Spleen (tissue), 7 donors: ENCODE measurements at regions not wholly inside any gene's neighbourhood (a gene's known extent, or its start where the extent isn't known, plus 50 kb on each side); places are given as distances from the start of the nearest gene placed in this dataset.
"Not testable (repeated sequence)": the region's sequence is repeated elsewhere in the genome, so short reads cannot be mapped to it uniquely, and the experiment has no call there.

Source experiments
- POLR2A ChIP-seq, 3 donors: fragments of 450-650 bp; IDR thresholded peaks; one replicate each; pipeline ENCODE4 v1.5.1; 2017; ENCODE audit warnings: antibody characterized with exemption in 3 of 3, mild to moderate bottlenecking in 1 of 3
- TF ChIP-seq, protein P1 (sequence below), 11 experiments: fragments of 200-600 bp in 7 of 11; fragments of 450-650 bp in 4 of 11; sonication (generic) in 4 of 11; IDR thresholded peaks in 8 of 11; conservative IDR thresholded peaks in 3 of 11; 1 replicate in 7 of 11; 2 replicates in 4 of 11; pipeline versions ENCODE4 v1.4.0 to v1.8.0; 2016 to 2021; ENCODE audit warnings: antibody characterized with exemption in 11 of 11, inconsistent platforms in 4 of 11, mild to moderate bottlenecking in 1 of 11
- donor health status: DM: no; HTN: no; CAD: no; lungs with moderate emphysema.
- donor health status: DM: no; HTN: no; CAD: no.
- donor health status: DM: no; HTN: no; CAD: no.

DNA sequence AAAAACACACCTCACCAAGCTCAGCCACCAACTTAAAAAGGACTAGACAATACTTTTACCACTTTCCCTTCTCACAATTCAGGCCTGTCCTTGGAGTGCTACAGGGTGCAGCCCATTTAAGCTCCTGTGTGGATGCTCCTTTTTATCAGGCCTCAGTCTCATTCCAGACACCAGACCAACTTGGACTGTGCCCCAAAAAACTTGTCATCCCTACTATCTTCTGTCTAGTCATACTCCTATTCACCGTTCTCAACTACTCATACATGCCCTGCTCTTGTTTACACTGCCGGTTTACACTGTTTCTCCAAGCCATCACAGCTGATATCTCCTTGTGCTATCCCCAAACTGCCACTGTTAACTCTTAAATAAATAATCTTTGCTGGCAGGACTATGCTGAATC is 242.8 kb upstream of the PROK2 start:
- TF ChIP-seq POLR2A (IDR thresholded peaks at IDR 0.05), result not testable (repeated sequence)
- TF ChIP-seq, protein P1, sequence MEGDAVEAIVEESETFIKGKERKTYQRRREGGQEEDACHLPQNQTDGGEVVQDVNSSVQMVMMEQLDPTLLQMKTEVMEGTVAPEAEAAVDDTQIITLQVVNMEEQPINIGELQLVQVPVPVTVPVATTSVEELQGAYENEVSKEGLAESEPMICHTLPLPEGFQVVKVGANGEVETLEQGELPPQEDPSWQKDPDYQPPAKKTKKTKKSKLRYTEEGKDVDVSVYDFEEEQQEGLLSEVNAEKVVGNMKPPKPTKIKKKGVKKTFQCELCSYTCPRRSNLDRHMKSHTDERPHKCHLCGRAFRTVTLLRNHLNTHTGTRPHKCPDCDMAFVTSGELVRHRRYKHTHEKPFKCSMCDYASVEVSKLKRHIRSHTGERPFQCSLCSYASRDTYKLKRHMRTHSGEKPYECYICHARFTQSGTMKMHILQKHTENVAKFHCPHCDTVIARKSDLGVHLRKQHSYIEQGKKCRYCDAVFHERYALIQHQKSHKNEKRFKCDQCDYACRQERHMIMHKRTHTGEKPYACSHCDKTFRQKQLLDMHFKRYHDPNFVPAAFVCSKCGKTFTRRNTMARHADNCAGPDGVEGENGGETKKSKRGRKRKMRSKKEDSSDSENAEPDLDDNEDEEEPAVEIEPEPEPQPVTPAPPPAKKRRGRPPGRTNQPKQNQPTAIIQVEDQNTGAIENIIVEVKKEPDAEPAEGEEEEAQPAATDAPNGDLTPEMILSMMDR (IDR thresholded peaks at IDR 0.05 in 8 of 11, conservative IDR thresholded peaks at IDR 0.05 in 3 of 11), result not testable (repeated sequence)
